Stimulated activated CD4-positive, alpha-beta T cell treated with anti-CD3 and anti-CD28 coated beads, Interleukin-1b, Interleukin-23, amount 100 ng/mL, for 4 hours (primary cell): ENCODE measurements at regions not wholly inside any gene's neighbourhood (a gene's known extent, or its start where the extent isn't known, plus 50 kb on each side); places are given as distances from the start of the nearest gene placed in this dataset.

Experiments
- DNase-seq, 2 donors: peaks; one replicate each; pipeline ENCODE4 v3.0.0-alpha.2; 2020; ENCODE audit warnings: low read depth in 2 of 2

GRCh38 chr10:113442336-113442735 is 110.5 kb upstream of the HABP2 start:
- DNase-seq: no peak

GRCh38 chr10:113443141-113443925 is 109.5 kb upstream of the HABP2 start:
- no peak for DNase-seq

- DNase-seq: no peak
Observed at GRCh38 chr10:113444766-113445365, 108.0 kb upstream of the HABP2 start.

- no peak for DNase-seq
Observed at GRCh38 chr10:113445736-113446135, 107.1 kb upstream of the HABP2 start.

- no peak for DNase-seq
Observed at GRCh38 chr10:113446739-113447138, 106.1 kb upstream of the HABP2 start.

- no peak for DNase-seq
Observed at GRCh38 chr10:113447278-113447677, 105.6 kb upstream of the HABP2 start.

GRCh38 chr10:113449006-113449695 is 103.7 kb upstream of the HABP2 start:
- DNase-seq: no peak

- no peak for DNase-seq
Observed at GRCh38 chr10:113450046-113450804, 102.6 kb upstream of the HABP2 start.

- no peak for DNase-seq
Observed at GRCh38 chr10:113450906-113451305, 101.9 kb upstream of the HABP2 start.

- DNase-seq: no peak
Observed at GRCh38 chr10:113452146-113452845, 100.6 kb upstream of the HABP2 start.

GRCh38 chr10:113453351-113453750 is 99.5 kb upstream of the HABP2 start:
- no peak for DNase-seq

GRCh38 chr10:113454341-113455061 is 98.4 kb upstream of the HABP2 start:
- no peak for DNase-seq

- no peak for DNase-seq
Observed at GRCh38 chr10:113455947-113456346, 96.9 kb upstream of the HABP2 start.

- DNase-seq: no peak
Observed at GRCh38 chr10:113456741-113457140, 96.1 kb upstream of the HABP2 start.

GRCh38 chr10:113457408-113457807 is 95.4 kb upstream of the HABP2 start:
- no peak for DNase-seq

- no peak for DNase-seq
Observed at GRCh38 chr10:113458451-113458850, 94.4 kb upstream of the HABP2 start.

GRCh38 chr10:113458944-113459343 is 93.9 kb upstream of the HABP2 start:
- DNase-seq: no peak

- DNase-seq: no peak
Observed at GRCh38 chr10:113459626-113460280, 93.1 kb upstream of the HABP2 start.

- DNase-seq: no peak
Observed at GRCh38 chr10:113463083-113463482, 89.8 kb upstream of the HABP2 start.

- no peak for DNase-seq
Observed at GRCh38 chr10:113463777-113464176, 89.1 kb upstream of the HABP2 start.
